GOT3 (cell line): ENCODE measurements at regions not wholly inside any gene's neighbourhood (a gene's known extent, or its start where the extent isn't known, plus 50 kb on each side); places are given as distances from the start of the nearest gene placed in this dataset.
"Not testable (repeated sequence)": the region's sequence is repeated elsewhere in the genome, so short reads cannot be mapped to it uniquely, and the experiment has no call there.

Experiments
- DNase-seq: peaks from one replicate; lab custom pipeline; 2025; ENCODE audit warnings: mixed read lengths; lab: John Stamatoyannopoulos, UW

GRCh38 chr13:74288361-74288911 is 154.2 kb upstream of the KLF12 start:
- DNase-seq: no peak

- no peak for DNase-seq
These were observed 153.5 kb upstream of the KLF12 start for GRCh38 chr13:74287724-74288169.

GRCh38 chr13:74280795-74281490 is 146.7 kb upstream of the KLF12 start:
- no peak for DNase-seq

- DNase-seq: no peak
These were observed 146.0 kb upstream of the KLF12 start for GRCh38 chr13:74280093-74280794.

- no peak for DNase-seq
These were observed 144.7 kb upstream of the KLF12 start for GRCh38 chr13:74278901-74279300.

- no peak for DNase-seq
These were observed 140.7 kb upstream of the KLF12 start for GRCh38 chr13:74274916-74275315.

- no peak for DNase-seq
These were observed 139.4 kb upstream of the KLF12 start for GRCh38 chr13:74273581-74273980.

GRCh38 chr13:74272826-74273225 is 138.6 kb upstream of the KLF12 start:
- no peak for DNase-seq

- DNase-seq: no peak
These were observed 135.8 kb upstream of the KLF12 start for GRCh38 chr13:74270018-74270417.

GRCh38 chr13:74266861-74267260 is 132.7 kb upstream of the KLF12 start:
- DNase-seq: no peak

GRCh38 chr13:74266309-74266708 is 132.1 kb upstream of the KLF12 start:
- no peak for DNase-seq

GRCh38 chr13:74264333-74264732 is 130.1 kb upstream of the KLF12 start:
- DNase-seq: no peak

- not testable (repeated sequence) for DNase-seq
These were observed 126.2 kb upstream of the KLF12 start for GRCh38 chr13:74260420-74260819.

GRCh38 chr13:74259641-74260040 is 125.4 kb upstream of the KLF12 start:
- no peak for DNase-seq

- DNase-seq: no peak
These were observed 124.8 kb upstream of the KLF12 start for GRCh38 chr13:74258961-74259360.

GRCh38 chr13:74256969-74257368 is 122.8 kb upstream of the KLF12 start:
- DNase-seq: no peak

GRCh38 chr13:74253161-74253560 is 119.0 kb upstream of the KLF12 start:
- DNase-seq: no peak

GRCh38 chr13:74251778-74252519 is 117.7 kb upstream of the KLF12 start:
- DNase-seq: no peak

- DNase-seq: no peak
These were observed 116.6 kb upstream of the KLF12 start for GRCh38 chr13:74250738-74251190.

- no peak for DNase-seq
These were observed 114.3 kb upstream of the KLF12 start for GRCh38 chr13:74248477-74248876.

GRCh38 chr13:74246487-74246886 is 112.3 kb upstream of the KLF12 start:
- DNase-seq: no peak
